Loucy (cell line): ENCODE measurements at regions not wholly inside any gene's neighbourhood (a gene's known extent, or its start where the extent isn't known, plus 50 kb on each side); places are given as distances from the start of the nearest gene placed in this dataset.

Experiments used
- H2AFZ ChIP-seq: fragments of 200-600 bp; sonication (generic); 2 replicates; pipeline ENCODE4 v1.6.0; 2016; ENCODE audit warnings: antibody characterized with exemption, mild to moderate bottlenecking, low read length, moderate library complexity
- H3F3A ChIP-seq: fragments of 200-600 bp; 2 replicates; pipeline ENCODE4 v1.6.0; 2016; ENCODE audit warnings: antibody characterized with exemption, low read depth, mild to moderate bottlenecking
- H3K27me3 ChIP-seq: fragments of 200-600 bp; sonication (generic); 2 replicates; pipeline ENCODE4 v1.6.1; 2014; ENCODE audit warnings: low read length, mild to moderate bottlenecking; ENCODE audit not compliant: insufficient read depth, poor library complexity, severe bottlenecking
- H3K36me3 ChIP-seq: fragments of 200-600 bp; sonication (generic); 2 replicates; pipeline ENCODE4 v1.6.1; 2016; ENCODE audit warnings: low read length; ENCODE audit not compliant: insufficient read depth
- H3K4me1 ChIP-seq: fragments of 200-600 bp; sonication (generic); 2 replicates; pipeline ENCODE4 v1.5.1; 2014; ENCODE audit warnings: low read length, mild to moderate bottlenecking; ENCODE audit not compliant: insufficient read depth, poor library complexity, severe bottlenecking
- H3K4me2 ChIP-seq: fragments of 200-600 bp; sonication (generic); 2 replicates; pipeline ENCODE4 v1.6.0; 2014; ENCODE audit warnings: antibody characterized with exemption, low read length, low read depth, mild to moderate bottlenecking; ENCODE audit not compliant: poor library complexity, severe bottlenecking
- H3K4me3 ChIP-seq: fragments of 200-600 bp; sonication (generic); 2 replicates; pipeline ENCODE4 v1.5.1; 2014; ENCODE audit warnings: low read length, mild to moderate bottlenecking, mixed read lengths; ENCODE audit not compliant: poor library complexity, severe bottlenecking
- H3K79me2 ChIP-seq: fragments of 200-600 bp; sonication (generic); 2 replicates; pipeline ENCODE4 v1.6.1; 2014; ENCODE audit warnings: low read length; ENCODE audit not compliant: insufficient read depth
- H3K9ac ChIP-seq: fragments of 200-600 bp; sonication (generic); 2 replicates; pipeline ENCODE4 v1.6.0; 2014; ENCODE audit warnings: mild to moderate bottlenecking, low read depth, low read length, moderate library complexity; ENCODE audit not compliant: poor library complexity, severe bottlenecking
- H3K9me2 ChIP-seq: fragments of 200-600 bp; sonication (generic); replicated peaks from 2 replicates; pipeline ENCODE4 v1.6.1; 2016; ENCODE audit warnings: low read depth, low read length, mixed read lengths
- H3K9me3 ChIP-seq: fragments of 200-600 bp; sonication (generic); 2 replicates; pipeline ENCODE4 v1.6.1; 2014; ENCODE audit warnings: mild to moderate bottlenecking, antibody characterized with exemption, low read length, low read depth; ENCODE audit not compliant: insufficient read depth
- H4K20me1 ChIP-seq: fragments of 200-600 bp; sonication (generic); 2 replicates; pipeline ENCODE4 v1.6.0; 2014; ENCODE audit warnings: antibody characterized with exemption, low read length, mild to moderate bottlenecking; ENCODE audit not compliant: insufficient read depth, poor library complexity, severe bottlenecking
- CTCF ChIP-seq: fragments of 200-600 bp; sonication (generic); conservative IDR thresholded peaks from 2 replicates; pipeline ENCODE4 v1.5.1; 2014; ENCODE audit warnings: mild to moderate bottlenecking, antibody characterized with exemption, low read length
- EZH2phosphoT487 ChIP-seq: fragments of 200-600 bp; IDR thresholded peaks from 2 replicates; pipeline ENCODE4 v1.6.1; 2018; ENCODE audit warnings: antibody characterized with exemption, mild to moderate bottlenecking, moderate library complexity, borderline replicate concordance

GRCh38 chr3:117165601-117166051 is 456.0 kb downstream of the TUSC7 start:
- Histone ChIP-seq H3K9ac (no peak overlapping the region), H3F3A (no peaks in the 10 kb centered on the region), H3K4me2 (no peak overlapping the region), H3K27me3 (no peaks in the 10 kb centered on the region), H2AFZ (no peak overlapping the region), H3K79me2 (no peaks in the 10 kb centered on the region), H3K9me3 (no peaks in the 10 kb centered on the region), H4K20me1 (no peaks in the 10 kb centered on the region), H3K36me3 (no peaks in the 10 kb centered on the region), H3K4me3 (no peak overlapping the region), H3K4me1 (no peaks in the 10 kb centered on the region), H3K9me2 (no peaks in the 10 kb centered on the region)
- TF ChIP-seq EZH2phosphoT487, result no peak
- no peak for TF ChIP-seq CTCF

- H3K4me1 ChIP-seq, result no peaks in the 10 kb centered on the region
- TF ChIP-seq CTCF, result no peak
- no peak for TF ChIP-seq EZH2phosphoT487
- no peaks in the 10 kb centered on the region for H3K36me3 ChIP-seq
- H3F3A ChIP-seq, result no peaks in the 10 kb centered on the region
- no peaks in the 10 kb centered on the region for H3K9me2 ChIP-seq
- no peaks in the 10 kb centered on the region for H3K9me3 ChIP-seq
- H3K9ac ChIP-seq, result no peak overlapping the region
- no peaks in the 10 kb centered on the region for H3K79me2 ChIP-seq
- no peak overlapping the region for H2AFZ ChIP-seq
- no peaks in the 10 kb centered on the region for H4K20me1 ChIP-seq
- no peaks in the 10 kb centered on the region for H3K27me3 ChIP-seq
- H3K4me2 ChIP-seq, result no peak overlapping the region
- no peak overlapping the region for H3K4me3 ChIP-seq
Measured at GRCh38 chr3:117168896-117169295, 459.3 kb downstream of the TUSC7 start.

GRCh38 chr3:117170094-117170493 is 460.5 kb downstream of the TUSC7 start:
- Histone ChIP-seq H3K4me1 (no peaks in the 10 kb centered on the region), H3K79me2 (no peaks in the 10 kb centered on the region), H3F3A (no peaks in the 10 kb centered on the region), H3K4me2 (no peak overlapping the region), H3K4me3 (no peak overlapping the region), H2AFZ (no peak overlapping the region), H4K20me1 (no peaks in the 10 kb centered on the region), H3K9me3 (no peaks in the 10 kb centered on the region), H3K9ac (no peak overlapping the region), H3K36me3 (no peaks in the 10 kb centered on the region), H3K27me3 (no peaks in the 10 kb centered on the region), H3K9me2 (no peaks in the 10 kb centered on the region)
- TF ChIP-seq EZH2phosphoT487, result no peak
- TF ChIP-seq CTCF, result no peak
